ENCODE measurements at regions not wholly inside any gene's neighbourhood (a gene's known extent, or its start where the extent isn't known, plus 50 kb on each side); places are given as distances from the start of the nearest gene placed in this dataset.

- Mint-ChIP-seq H3K4me1 (ENCODE audit: low read depth, unreplicated experiment) (no peaks in the 10 kb centered on the region), H3K4me3 (ENCODE audit: unreplicated experiment) (no peak overlapping the region), H3K27me3 (ENCODE audit: insufficient read depth, unreplicated experiment) (peaks cover 17% of the 10 kb centered on the region), H3K27ac (ENCODE audit: unreplicated experiment) (no peak overlapping the region), H3K36me3 (ENCODE audit: insufficient read depth, unreplicated experiment) (no peaks in the 10 kb centered on the region), H3K9me3 (ENCODE audit: unreplicated experiment) (no peaks in the 10 kb centered on the region)
- no peaks in the 10 kb centered on the region for H3K9me3 ChIP-seq
- no TSS peak for BruUV-seq (replicated peaks)
- POLR2A ChIA-PET: no interaction called here
- CTCF ChIA-PET: no interaction called here
- H3K27me3 ChIP-seq (replicated peaks; ENCODE audit: control insufficient read depth, insufficient read depth, low read length): no peaks in the 10 kb centered on the region
- no peak overlapping the region for H3K4me3 ChIP-seq (ENCODE audit: low read depth, low read length)
- H3K36me3 ChIP-seq (ENCODE audit: control insufficient read depth, insufficient read depth, low read length): no peaks in the 10 kb centered on the region
- intact Hi-C loops (cut with micrococcal nuclease; ENCODE audit: unreplicated experiment): no loop called here
- DNase-seq: no peak
- H3K4me1 ChIP-seq: no peaks in the 10 kb centered on the region
- no peak for TF ChIP-seq CTCF (IDR thresholded peaks at IDR 0.05; ENCODE audit: insufficient read depth in 1 of 2, low read depth in 1 of 2, low read length in 1 of 2, severe bottlenecking in 1 of 2, unreplicated experiment in 1 of 2)
Observed at GRCh38 chr16:20218093-20218492, 109.2 kb downstream of the GP2 start.

DNA sequence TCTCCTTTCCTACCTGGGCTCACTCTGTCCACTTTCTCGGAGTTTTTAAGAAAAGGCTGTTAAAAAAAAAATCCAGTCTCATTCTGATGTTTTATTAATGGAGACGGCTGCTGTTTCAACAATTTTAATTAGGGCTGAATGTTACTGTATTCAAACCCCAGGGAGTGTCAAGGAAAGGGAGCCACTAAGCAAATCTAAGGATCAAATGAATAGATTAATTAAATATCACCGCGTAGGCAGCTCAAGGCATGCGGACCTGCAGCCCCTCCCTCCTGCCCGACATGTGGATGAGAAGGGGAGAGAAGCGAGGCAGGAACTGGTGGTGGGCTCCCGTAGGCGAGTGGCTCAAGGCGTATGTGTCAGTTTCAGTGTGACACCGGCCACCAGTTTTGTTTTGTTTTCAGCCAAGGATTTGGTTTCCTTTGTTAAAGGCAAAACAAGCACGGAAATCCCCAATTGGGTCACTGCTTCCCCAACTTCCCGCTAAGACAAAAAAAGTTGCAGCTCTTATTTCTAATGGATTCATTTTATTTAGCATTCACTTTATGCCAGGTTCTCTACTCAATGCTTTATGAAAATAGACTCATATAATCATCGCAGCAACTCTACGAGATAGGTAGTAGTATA is 110.6 kb downstream of the GP2 start:
- no peaks in the 10 kb centered on the region for H3K27me3 ChIP-seq (replicated peaks; ENCODE audit: control insufficient read depth, insufficient read depth, low read length)
- Mint-ChIP-seq H3K27ac (ENCODE audit: unreplicated experiment) (no peak overlapping the region), H3K36me3 (ENCODE audit: insufficient read depth, unreplicated experiment) (no peaks in the 10 kb centered on the region), H3K9me3 (ENCODE audit: unreplicated experiment) (no peaks in the 10 kb centered on the region), H3K27me3 (ENCODE audit: insufficient read depth, unreplicated experiment) (peaks cover 17% of the 10 kb centered on the region), H3K4me1 (ENCODE audit: low read depth, unreplicated experiment) (no peaks in the 10 kb centered on the region), H3K4me3 (ENCODE audit: unreplicated experiment) (no peak overlapping the region)
- H3K4me1 ChIP-seq: no peaks in the 10 kb centered on the region
- ChIA-PET CTCF (no interaction called here), POLR2A (no interaction called here)
- DNase-seq: no peak
- H3K4me3 ChIP-seq (ENCODE audit: low read depth, low read length): no peak overlapping the region
- TF ChIP-seq CTCF (IDR thresholded peaks at IDR 0.05; ENCODE audit: insufficient read depth in 1 of 2, low read depth in 1 of 2, low read length in 1 of 2, severe bottlenecking in 1 of 2, unreplicated experiment in 1 of 2): no peak
- intact Hi-C loops (cut with micrococcal nuclease; ENCODE audit: unreplicated experiment): no loop called here
- BruUV-seq (replicated peaks): no TSS peak
- H3K9me3 ChIP-seq: no peaks in the 10 kb centered on the region
- no peaks in the 10 kb centered on the region for H3K36me3 ChIP-seq (ENCODE audit: control insufficient read depth, insufficient read depth, low read length)

DNA sequence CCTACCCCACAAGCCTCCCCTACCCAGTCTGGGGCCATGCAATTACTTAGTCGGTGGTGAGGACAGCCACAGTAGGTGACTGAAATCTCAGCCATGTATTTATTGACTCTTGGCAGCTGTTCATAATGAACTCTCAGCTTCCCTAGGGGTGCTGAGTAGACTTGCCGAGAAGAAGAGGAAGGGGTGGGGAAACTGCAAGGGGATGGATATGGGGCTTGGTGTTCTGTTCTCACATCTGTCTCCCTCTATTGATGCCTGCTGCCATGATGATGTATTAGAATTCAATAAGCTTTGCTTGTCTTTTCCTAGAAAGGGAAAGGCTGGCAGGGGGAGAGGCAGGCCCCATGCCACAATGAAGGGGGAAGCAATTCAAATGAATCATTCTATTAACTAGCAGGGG is 112.9 kb downstream of the GP2 start:
- BruUV-seq (replicated peaks): no TSS peak

More for the DNA sequence above, 112.9 kb downstream of the GP2 start:
- intact Hi-C loops (cut with micrococcal nuclease; ENCODE audit: unreplicated experiment): no loop called here
- no peaks in the 10 kb centered on the region for H3K4me1 ChIP-seq
- Mint-ChIP-seq H3K27ac (ENCODE audit: unreplicated experiment) (no peak overlapping the region), H3K9me3 (ENCODE audit: unreplicated experiment) (no peaks in the 10 kb centered on the region), H3K36me3 (ENCODE audit: insufficient read depth, unreplicated experiment) (no peaks in the 10 kb centered on the region), H3K4me1 (ENCODE audit: low read depth, unreplicated experiment) (no peaks in the 10 kb centered on the region), H3K27me3 (ENCODE audit: insufficient read depth, unreplicated experiment) (peaks cover 29% of the 10 kb centered on the region), H3K4me3 (ENCODE audit: unreplicated experiment) (no peak overlapping the region)
- no peaks in the 10 kb centered on the region for H3K36me3 ChIP-seq (ENCODE audit: control insufficient read depth, insufficient read depth, low read length)
- no peak overlapping the region for H3K4me3 ChIP-seq (ENCODE audit: low read depth, low read length)
- ChIA-PET CTCF (interaction anchor here (0.6 kb wide), 1 partner anchor 20 kb away, joined by 3 read pairs; no protein-coding TSS in a partner anchor), POLR2A (no interaction called here)
- H3K9me3 ChIP-seq: no peaks in the 10 kb centered on the region
- no peaks in the 10 kb centered on the region for H3K27me3 ChIP-seq (replicated peaks; ENCODE audit: control insufficient read depth, insufficient read depth, low read length)
- TF ChIP-seq CTCF (IDR thresholded peaks at IDR 0.05; ENCODE audit: insufficient read depth in 1 of 2, low read depth in 1 of 2, low read length in 1 of 2, severe bottlenecking in 1 of 2, unreplicated experiment in 1 of 2): no peak
- DNase-seq: no peak

All from Caco-2 (cell line).